ENCODE measurements at regions not wholly inside any gene's neighbourhood (a gene's known extent, or its start where the extent isn't known, plus 50 kb on each side); places are given as distances from the start of the nearest gene placed in this dataset.

GRCh38 chr6:110558575-110558974, 82.2 kb upstream of the SLC22A16 start:
- Histone ChIP-seq H3K4me3 (ENCODE audit: low read length in 2 of 2) (no peak overlapping the region), H3K27ac (ENCODE audit: low read depth in 2 of 2, low read length in 2 of 2) (no peak overlapping the region), H3K9ac (ENCODE audit: low read depth in 1 of 2, low read length in 2 of 2) (no peak overlapping the region), H3K4me1 (ENCODE audit: control insufficient read depth in 2 of 2, insufficient read depth in 2 of 2, low read length in 2 of 2) (peaks cover 5 to 7% of the 10 kb centered on the region in 2 donors), H3K27me3 (ENCODE audit: control insufficient read depth in 2 of 2, insufficient read depth in 2 of 2, low read length in 2 of 2) (no peaks in the 10 kb centered on the region), H3K36me3 (ENCODE audit: control insufficient read depth in 2 of 2, insufficient read depth in 2 of 2, low read length in 2 of 2) (no peaks in the 10 kb centered on the region), H3K9me3 (ENCODE audit: control insufficient read depth in 2 of 2, low read length in 2 of 2) (no peaks in the 10 kb centered on the region)

GRCh38 chr6:110557199-110557598, 80.8 kb upstream of the SLC22A16 start:
- peaks cover 5 to 7% of the 10 kb centered on the region in 2 donors for H3K4me1 ChIP-seq (ENCODE audit: control insufficient read depth in 2 of 2, insufficient read depth in 2 of 2, low read length in 2 of 2)
- H3K36me3 ChIP-seq (ENCODE audit: control insufficient read depth in 2 of 2, insufficient read depth in 2 of 2, low read length in 2 of 2), result no peaks in the 10 kb centered on the region
- H3K27ac ChIP-seq (ENCODE audit: low read depth in 2 of 2, low read length in 2 of 2), result no peak overlapping the region
- H3K9me3 ChIP-seq (ENCODE audit: control insufficient read depth in 2 of 2, low read length in 2 of 2), result no peaks in the 10 kb centered on the region
- no peak overlapping the region for H3K9ac ChIP-seq (ENCODE audit: low read depth in 1 of 2, low read length in 2 of 2)
- no peak overlapping the region for H3K4me3 ChIP-seq (ENCODE audit: low read length in 2 of 2)
- H3K27me3 ChIP-seq (ENCODE audit: control insufficient read depth in 2 of 2, insufficient read depth in 2 of 2, low read length in 2 of 2), result no peaks in the 10 kb centered on the region

- no peak overlapping the region for H3K4me3 ChIP-seq (ENCODE audit: low read length in 2 of 2)
- no peaks in the 10 kb centered on the region for H3K36me3 ChIP-seq (ENCODE audit: control insufficient read depth in 2 of 2, insufficient read depth in 2 of 2, low read length in 2 of 2)
- H3K27ac ChIP-seq (ENCODE audit: low read depth in 2 of 2, low read length in 2 of 2), result no peak overlapping the region
- H3K4me1 ChIP-seq (ENCODE audit: control insufficient read depth in 2 of 2, insufficient read depth in 2 of 2, low read length in 2 of 2), result peaks cover 5 to 7% of the 10 kb centered on the region in 2 donors
- H3K9me3 ChIP-seq (ENCODE audit: control insufficient read depth in 2 of 2, low read length in 2 of 2), result no peaks in the 10 kb centered on the region
- no peaks in the 10 kb centered on the region for H3K27me3 ChIP-seq (ENCODE audit: control insufficient read depth in 2 of 2, insufficient read depth in 2 of 2, low read length in 2 of 2)
- no peak overlapping the region for H3K9ac ChIP-seq (ENCODE audit: low read depth in 1 of 2, low read length in 2 of 2)
Measured at GRCh38 chr6:110556317-110557110, 80.1 kb upstream of the SLC22A16 start.

- Histone ChIP-seq H3K27ac (ENCODE audit: low read depth in 2 of 2, low read length in 2 of 2) (no peak overlapping the region), H3K4me1 (ENCODE audit: control insufficient read depth in 2 of 2, insufficient read depth in 2 of 2, low read length in 2 of 2) (peaks cover 0 to under 1% of the 10 kb centered on the region in 2 donors), H3K9me3 (ENCODE audit: control insufficient read depth in 2 of 2, low read length in 2 of 2) (no peaks in the 10 kb centered on the region), H3K4me3 (ENCODE audit: low read length in 2 of 2) (no peak overlapping the region), H3K27me3 (ENCODE audit: control insufficient read depth in 2 of 2, insufficient read depth in 2 of 2, low read length in 2 of 2) (no peaks in the 10 kb centered on the region), H3K36me3 (ENCODE audit: control insufficient read depth in 2 of 2, insufficient read depth in 2 of 2, low read length in 2 of 2) (no peaks in the 10 kb centered on the region), H3K9ac (ENCODE audit: low read depth in 1 of 2, low read length in 2 of 2) (no peak overlapping the region)
Measured at GRCh38 chr6:110554966-110555460, 78.6 kb upstream of the SLC22A16 start.

- no peaks in the 10 kb centered on the region for H3K36me3 ChIP-seq (ENCODE audit: control insufficient read depth in 2 of 2, insufficient read depth in 2 of 2, low read length in 2 of 2)
- H3K9ac ChIP-seq (ENCODE audit: low read depth in 1 of 2, low read length in 2 of 2), result no peak overlapping the region
- H3K27me3 ChIP-seq (ENCODE audit: control insufficient read depth in 2 of 2, insufficient read depth in 2 of 2, low read length in 2 of 2), result no peaks in the 10 kb centered on the region
- no peak overlapping the region for H3K4me3 ChIP-seq (ENCODE audit: low read length in 2 of 2)
- H3K9me3 ChIP-seq (ENCODE audit: control insufficient read depth in 2 of 2, low read length in 2 of 2), result no peaks in the 10 kb centered on the region
- no peak overlapping the region for H3K27ac ChIP-seq (ENCODE audit: low read depth in 2 of 2, low read length in 2 of 2)
- H3K4me1 ChIP-seq (ENCODE audit: control insufficient read depth in 2 of 2, insufficient read depth in 2 of 2, low read length in 2 of 2), result no peaks in the 10 kb centered on the region
Measured at GRCh38 chr6:110554441-110554840, 78.0 kb upstream of the SLC22A16 start.

- Histone ChIP-seq H3K9me3 (ENCODE audit: control insufficient read depth in 2 of 2, low read length in 2 of 2) (no peaks in the 10 kb centered on the region), H3K36me3 (ENCODE audit: control insufficient read depth in 2 of 2, insufficient read depth in 2 of 2, low read length in 2 of 2) (no peaks in the 10 kb centered on the region), H3K27me3 (ENCODE audit: control insufficient read depth in 2 of 2, insufficient read depth in 2 of 2, low read length in 2 of 2) (no peaks in the 10 kb centered on the region), H3K27ac (ENCODE audit: low read depth in 2 of 2, low read length in 2 of 2) (no peak overlapping the region), H3K4me1 (ENCODE audit: control insufficient read depth in 2 of 2, insufficient read depth in 2 of 2, low read length in 2 of 2) (no peaks in the 10 kb centered on the region), H3K4me3 (ENCODE audit: low read length in 2 of 2) (no peak overlapping the region), H3K9ac (ENCODE audit: low read depth in 1 of 2, low read length in 2 of 2) (no peak overlapping the region)
Measured at GRCh38 chr6:110552901-110553641, 76.7 kb upstream of the SLC22A16 start.

GRCh38 chr6:110552076-110552475, 75.7 kb upstream of the SLC22A16 start:
- Histone ChIP-seq H3K36me3 (ENCODE audit: control insufficient read depth in 2 of 2, insufficient read depth in 2 of 2, low read length in 2 of 2) (no peaks in the 10 kb centered on the region), H3K9me3 (ENCODE audit: control insufficient read depth in 2 of 2, low read length in 2 of 2) (no peaks in the 10 kb centered on the region), H3K27ac (ENCODE audit: low read depth in 2 of 2, low read length in 2 of 2) (no peak overlapping the region), H3K4me1 (ENCODE audit: control insufficient read depth in 2 of 2, insufficient read depth in 2 of 2, low read length in 2 of 2) (no peaks in the 10 kb centered on the region), H3K9ac (ENCODE audit: low read depth in 1 of 2, low read length in 2 of 2) (no peak overlapping the region), H3K4me3 (ENCODE audit: low read length in 2 of 2) (no peak overlapping the region), H3K27me3 (ENCODE audit: control insufficient read depth in 2 of 2, insufficient read depth in 2 of 2, low read length in 2 of 2) (no peaks in the 10 kb centered on the region)

- H3K9ac ChIP-seq (ENCODE audit: low read depth in 1 of 2, low read length in 2 of 2), result no peak overlapping the region
- no peak overlapping the region for H3K4me3 ChIP-seq (ENCODE audit: low read length in 2 of 2)
- no peaks in the 10 kb centered on the region for H3K36me3 ChIP-seq (ENCODE audit: control insufficient read depth in 2 of 2, insufficient read depth in 2 of 2, low read length in 2 of 2)
- H3K9me3 ChIP-seq (ENCODE audit: control insufficient read depth in 2 of 2, low read length in 2 of 2), result no peaks in the 10 kb centered on the region
- H3K27ac ChIP-seq (ENCODE audit: low read depth in 2 of 2, low read length in 2 of 2), result no peak overlapping the region
- no peaks in the 10 kb centered on the region for H3K4me1 ChIP-seq (ENCODE audit: control insufficient read depth in 2 of 2, insufficient read depth in 2 of 2, low read length in 2 of 2)
- H3K27me3 ChIP-seq (ENCODE audit: control insufficient read depth in 2 of 2, insufficient read depth in 2 of 2, low read length in 2 of 2), result no peaks in the 10 kb centered on the region
Measured at GRCh38 chr6:110551088-110551487, 74.7 kb upstream of the SLC22A16 start.

- H3K36me3 ChIP-seq (ENCODE audit: control insufficient read depth in 2 of 2, insufficient read depth in 2 of 2, low read length in 2 of 2), result no peaks in the 10 kb centered on the region
- no peaks in the 10 kb centered on the region for H3K27me3 ChIP-seq (ENCODE audit: control insufficient read depth in 2 of 2, insufficient read depth in 2 of 2, low read length in 2 of 2)
- H3K4me1 ChIP-seq (ENCODE audit: control insufficient read depth in 2 of 2, insufficient read depth in 2 of 2, low read length in 2 of 2), result no peaks in the 10 kb centered on the region
- H3K27ac ChIP-seq (ENCODE audit: low read depth in 2 of 2, low read length in 2 of 2), result no peak overlapping the region
- H3K9me3 ChIP-seq (ENCODE audit: control insufficient read depth in 2 of 2, low read length in 2 of 2), result no peaks in the 10 kb centered on the region
- H3K9ac ChIP-seq (ENCODE audit: low read depth in 1 of 2, low read length in 2 of 2), result no peak overlapping the region
- H3K4me3 ChIP-seq (ENCODE audit: low read length in 2 of 2), result no peak overlapping the region
Measured at GRCh38 chr6:110550353-110550752, 73.9 kb upstream of the SLC22A16 start.

- H3K27ac ChIP-seq (ENCODE audit: low read depth in 2 of 2, low read length in 2 of 2), result no peak overlapping the region
- H3K36me3 ChIP-seq (ENCODE audit: control insufficient read depth in 2 of 2, insufficient read depth in 2 of 2, low read length in 2 of 2), result no peaks in the 10 kb centered on the region
- no peaks in the 10 kb centered on the region for H3K4me1 ChIP-seq (ENCODE audit: control insufficient read depth in 2 of 2, insufficient read depth in 2 of 2, low read length in 2 of 2)
- H3K27me3 ChIP-seq (ENCODE audit: control insufficient read depth in 2 of 2, insufficient read depth in 2 of 2, low read length in 2 of 2), result no peaks in the 10 kb centered on the region
- no peak overlapping the region for H3K4me3 ChIP-seq (ENCODE audit: low read length in 2 of 2)
- H3K9me3 ChIP-seq (ENCODE audit: control insufficient read depth in 2 of 2, low read length in 2 of 2), result no peaks in the 10 kb centered on the region
- no peak overlapping the region for H3K9ac ChIP-seq (ENCODE audit: low read depth in 1 of 2, low read length in 2 of 2)
Measured at GRCh38 chr6:110549277-110549676, 72.9 kb upstream of the SLC22A16 start.

All from mucosa of rectum (tissue), 2 donors.